ENCODE measurements at regions not wholly inside any gene's neighbourhood (a gene's known extent, or its start where the extent isn't known, plus 50 kb on each side); places are given as distances from the start of the nearest gene placed in this dataset.

DNA sequence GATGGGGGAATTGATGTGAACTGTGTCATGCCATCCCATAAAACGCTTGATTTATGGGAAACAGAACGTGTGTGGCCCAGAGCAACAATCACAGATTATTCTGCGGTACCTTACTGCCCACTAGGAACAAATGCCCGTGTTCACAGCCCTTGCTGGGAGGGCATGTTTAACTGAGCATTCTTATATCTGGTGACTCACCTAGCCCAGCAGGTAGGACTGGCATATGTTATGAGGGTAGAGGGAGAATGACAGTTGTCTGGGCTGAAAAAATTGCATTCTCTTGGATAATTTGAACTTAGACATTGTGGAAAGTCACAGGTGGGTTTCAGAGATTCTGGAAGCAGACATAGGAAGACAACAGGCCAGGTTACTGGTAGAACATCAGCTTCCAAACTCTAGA lies 460.6 kb downstream of the DMRT2 start:
- no peak for DNase-seq
- no peaks in the 10 kb centered on the region for H3K9me3 ChIP-seq
- TF ChIP-seq POLR2A (IDR thresholded peaks at IDR 0.05), result no peak
- no peak for TF ChIP-seq CTCF (IDR thresholded peaks at IDR 0.05)
- H3K4me3 ChIP-seq, result no peak overlapping the region
- H3K27ac ChIP-seq, result no peak overlapping the region
- H3K36me3 ChIP-seq, result no peaks in the 10 kb centered on the region
- H3K27me3 ChIP-seq, result no peaks in the 10 kb centered on the region
- H3K4me1 ChIP-seq, result no peaks in the 10 kb centered on the region

- no peak overlapping the region for H3K27ac ChIP-seq
- DNase-seq, result no peak
- no peak overlapping the region for H3K4me3 ChIP-seq
- H3K27me3 ChIP-seq, result no peaks in the 10 kb centered on the region
- no peaks in the 10 kb centered on the region for H3K36me3 ChIP-seq
- H3K4me1 ChIP-seq, result no peaks in the 10 kb centered on the region
- H3K9me3 ChIP-seq, result no peaks in the 10 kb centered on the region
- no peak for TF ChIP-seq POLR2A (IDR thresholded peaks at IDR 0.05)
- no peak for TF ChIP-seq CTCF (IDR thresholded peaks at IDR 0.05)
Observed at GRCh38 chr9:1513105-1513504, 462.9 kb downstream of the DMRT2 start.

DNA sequence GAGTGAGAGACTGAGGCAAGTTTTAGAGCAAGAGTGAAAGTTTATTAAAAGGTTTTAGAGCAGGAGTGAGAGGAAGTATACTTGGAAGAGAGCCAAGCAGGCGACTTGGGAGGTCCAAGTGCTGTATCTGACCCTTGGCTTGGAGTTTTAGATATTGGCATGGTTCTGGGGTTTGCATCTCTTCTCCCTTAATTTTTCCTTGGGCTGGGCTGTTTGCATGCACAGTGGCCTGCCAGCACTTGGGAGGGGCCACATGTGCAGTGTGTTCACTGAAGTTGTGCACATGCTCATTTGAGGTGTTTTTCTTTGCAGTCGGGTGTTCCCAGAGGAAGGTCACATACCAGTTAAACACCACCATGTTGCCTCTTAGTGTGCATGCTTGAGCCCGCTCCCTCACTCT lies 464.1 kb downstream of the DMRT2 start:
- H3K27ac ChIP-seq, result no peak overlapping the region
- H3K4me3 ChIP-seq, result no peak overlapping the region
- H3K27me3 ChIP-seq, result no peaks in the 10 kb centered on the region
- no peaks in the 10 kb centered on the region for H3K4me1 ChIP-seq
- H3K9me3 ChIP-seq, result no peaks in the 10 kb centered on the region
- no peaks in the 10 kb centered on the region for H3K36me3 ChIP-seq
- DNase-seq, result no peak
- TF ChIP-seq CTCF (IDR thresholded peaks at IDR 0.05) (no peak), POLR2A (IDR thresholded peaks at IDR 0.05) (no peak)

GRCh38 chr9:1514776-1515363 lies 464.7 kb downstream of the DMRT2 start:
- Histone ChIP-seq H3K4me1 (no peaks in the 10 kb centered on the region), H3K36me3 (no peaks in the 10 kb centered on the region), H3K27me3 (no peaks in the 10 kb centered on the region), H3K9me3 (no peaks in the 10 kb centered on the region), H3K27ac (no peak overlapping the region), H3K4me3 (no peak overlapping the region)
- DNase-seq, result no peak
- TF ChIP-seq POLR2A (IDR thresholded peaks at IDR 0.05) (no peak), CTCF (IDR thresholded peaks at IDR 0.05) (no peak)

- H3K27ac ChIP-seq, result no peak overlapping the region
- no peaks in the 10 kb centered on the region for H3K9me3 ChIP-seq
- H3K36me3 ChIP-seq, result no peaks in the 10 kb centered on the region
- H3K27me3 ChIP-seq, result no peaks in the 10 kb centered on the region
- H3K4me3 ChIP-seq, result no peak overlapping the region
- no peak for TF ChIP-seq POLR2A (IDR thresholded peaks at IDR 0.05)
- no peak for TF ChIP-seq CTCF (IDR thresholded peaks at IDR 0.05)
- H3K4me1 ChIP-seq, result no peaks in the 10 kb centered on the region
- DNase-seq, result no peak
Observed at GRCh38 chr9:1515557-1515956, 465.4 kb downstream of the DMRT2 start.

DNA sequence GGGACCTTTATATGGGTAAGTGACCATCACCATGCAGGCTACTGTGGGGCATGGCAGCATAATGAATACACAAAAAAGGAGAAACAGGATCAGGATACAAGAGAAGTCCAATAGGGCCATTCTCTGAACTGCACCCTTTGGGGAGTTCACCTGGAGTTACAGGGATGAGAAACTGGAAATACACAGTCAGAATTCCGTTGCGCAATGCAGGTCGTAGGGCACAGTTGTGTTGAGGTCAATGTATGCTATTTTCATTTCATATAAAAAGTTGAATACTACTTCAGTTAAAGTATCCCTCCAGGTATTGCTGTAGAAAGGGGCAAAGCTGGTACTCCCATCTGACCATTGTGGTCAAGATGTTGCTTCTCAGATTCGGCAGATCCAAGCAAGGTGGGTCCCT lies 471.4 kb downstream of the DMRT2 start:
- no peak for TF ChIP-seq POLR2A (IDR thresholded peaks at IDR 0.05)
- TF ChIP-seq CTCF (IDR thresholded peaks at IDR 0.05), result no peak
- H3K9me3 ChIP-seq, result no peaks in the 10 kb centered on the region
- no peak for DNase-seq
- no peak overlapping the region for H3K27ac ChIP-seq
- no peaks in the 10 kb centered on the region for H3K27me3 ChIP-seq
- H3K4me1 ChIP-seq, result no peaks in the 10 kb centered on the region
- no peaks in the 10 kb centered on the region for H3K36me3 ChIP-seq
- H3K4me3 ChIP-seq, result no peak overlapping the region

Data from Peyer's patch (tissue), 4 donors.